Breast epithelium (tissue), 3 donors: ENCODE measurements at regions not wholly inside any gene's neighbourhood (a gene's known extent, or its start where the extent isn't known, plus 50 kb on each side); places are given as distances from the start of the nearest gene placed in this dataset.

Source experiments
- CTCF ChIP-seq, 3 donors: fragments of 450-650 bp; IDR thresholded peaks; one replicate each; pipeline ENCODE4 v1.5.1; 2016 to 2017; ENCODE audit warnings: antibody characterized with exemption in 3 of 3, mild to moderate bottlenecking in 3 of 3, moderate library complexity in 3 of 3
- POLR2A ChIP-seq: fragments of 450-650 bp; IDR thresholded peaks from one replicate; pipeline ENCODE4 v1.6.1; 2016; ENCODE audit warnings: antibody characterized with exemption, mild to moderate bottlenecking, moderate library complexity
- POLR2AphosphoS5 ChIP-seq, 3 donors: sonication (generic); formaldehyde crosslinking; IDR thresholded peaks; one replicate each; pipeline ENCODE4 v1.6.1; 2017; ENCODE audit warnings: antibody characterized with exemption in 3 of 3

GRCh38 chr1:219805191-219805590 is 123.2 kb downstream of the SLC30A10 start:
- TF ChIP-seq CTCF (IDR thresholded peaks at IDR 0.05) (no peak), POLR2AphosphoS5 (IDR thresholded peaks at IDR 0.05) (no peak), POLR2A (no peak)
